Spinal cord (tissue), 9 donors: ENCODE measurements at regions not wholly inside any gene's neighbourhood (a gene's known extent, or its start where the extent isn't known, plus 50 kb on each side); places are given as distances from the start of the nearest gene placed in this dataset.
"Not testable (repeated sequence)": the region's sequence is repeated elsewhere in the genome, so short reads cannot be mapped to it uniquely, and the experiment has no call there.

Experiments
- DNase-seq, 6 donors: peaks; one replicate each; pipeline versions ENCODE4 v3.0.0 to v3.0.0-alpha.2; 2013 to 2015; ENCODE audit warnings: low spot score in 6 of 6, low read depth in 4 of 6
- H3K27ac ChIP-seq: one replicate; pipeline ENCODE4 v1.5.1; 2013; ENCODE audit warnings: low read depth, low read length, control low read depth
- H3K27me3 ChIP-seq: one replicate; pipeline ENCODE4 v1.6.1; 2013; ENCODE audit warnings: low read length; ENCODE audit not compliant: control insufficient read depth, insufficient read depth
- H3K36me3 ChIP-seq: one replicate; pipeline ENCODE4 v1.6.1; 2013; ENCODE audit warnings: low read length; ENCODE audit not compliant: control insufficient read depth, insufficient read depth
- H3K4me1 ChIP-seq: one replicate; pipeline ENCODE4 v1.6.1; 2013; ENCODE audit warnings: low read length; ENCODE audit not compliant: control insufficient read depth, insufficient read depth
- H3K4me3 ChIP-seq: one replicate; pipeline ENCODE4 v1.5.1; 2013; ENCODE audit warnings: low read depth, low read length, control low read depth
- H3K9me3 ChIP-seq: one replicate; pipeline ENCODE4 v1.6.1; 2013; ENCODE audit warnings: low read length; ENCODE audit not compliant: control insufficient read depth, insufficient read depth
- WGBS: methylation state at CpG from one replicate; pipeline ENCODE4 v1.1.5; 2013; ENCODE audit warnings: missing lambda C conversion rate; ENCODE audit not compliant: insufficient coverage; 5-methylcytosine and 5-hydroxymethylcytosine counted together
- donor health status: healthy.

DNA sequence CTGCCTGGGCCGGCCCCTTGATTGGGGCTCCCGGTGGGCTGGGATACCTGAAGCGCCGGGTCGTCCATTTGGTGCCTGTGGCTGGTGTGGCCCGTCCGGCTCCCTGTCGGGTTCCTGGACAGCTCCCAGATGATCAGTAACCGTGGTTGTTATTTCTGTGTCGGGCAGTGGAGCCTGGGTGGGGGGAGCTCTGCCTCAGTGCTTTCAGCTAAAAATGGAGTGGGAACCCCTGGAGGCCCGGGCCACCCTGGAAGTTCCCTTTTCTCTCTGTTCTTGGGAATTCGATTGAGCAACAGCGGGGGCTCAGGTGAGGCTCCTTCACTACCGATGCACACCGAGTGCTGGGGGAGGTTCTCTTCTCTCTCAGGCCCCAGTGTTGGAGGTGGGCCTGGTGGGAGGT, 197.4 kb downstream of the TMEM121 start:
- H3K36me3 ChIP-seq, H3K27ac ChIP-seq, H3K27me3 ChIP-seq, H3K9me3 ChIP-seq, H3K4me1 ChIP-seq, H3K4me3 ChIP-seq, DNase-seq: not testable (repeated sequence)
- 77% methylated on average over 14 of the region's 15 CpGs for WGBS

DNA sequence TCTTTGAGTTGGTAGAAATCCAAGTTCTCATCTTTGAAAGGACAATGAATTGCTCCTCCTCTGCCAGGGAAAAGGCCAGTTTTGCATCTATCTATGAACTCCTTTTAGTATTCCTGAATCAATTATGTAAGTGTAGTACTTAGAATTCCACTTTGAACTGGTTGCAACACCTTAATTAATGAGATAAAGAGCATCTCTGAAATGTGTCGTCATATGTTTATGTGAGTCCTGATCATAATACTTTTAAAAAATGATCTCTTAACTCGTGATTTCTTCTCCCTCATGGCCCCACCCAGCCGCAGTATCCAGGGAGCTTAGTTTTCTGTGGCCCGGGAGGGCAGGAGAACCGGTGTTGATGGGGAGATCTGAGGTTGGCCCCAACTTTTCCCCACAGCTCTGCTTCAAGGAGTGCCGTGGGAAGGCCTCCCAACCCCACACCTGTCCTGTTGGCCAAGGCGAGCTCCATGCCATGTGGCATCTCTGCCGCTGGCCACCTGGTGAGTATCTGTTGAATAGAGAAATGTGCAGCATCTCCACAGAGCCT, 203.5 kb downstream of the TMEM121 start:
- not testable (repeated sequence) for H3K27ac ChIP-seq, H3K36me3 ChIP-seq, H3K9me3 ChIP-seq, H3K27me3 ChIP-seq, H3K4me1 ChIP-seq, DNase-seq, H3K4me3 ChIP-seq
- no CpG with 5 or more reads among the region's 8 CpGs for WGBS

DNA sequence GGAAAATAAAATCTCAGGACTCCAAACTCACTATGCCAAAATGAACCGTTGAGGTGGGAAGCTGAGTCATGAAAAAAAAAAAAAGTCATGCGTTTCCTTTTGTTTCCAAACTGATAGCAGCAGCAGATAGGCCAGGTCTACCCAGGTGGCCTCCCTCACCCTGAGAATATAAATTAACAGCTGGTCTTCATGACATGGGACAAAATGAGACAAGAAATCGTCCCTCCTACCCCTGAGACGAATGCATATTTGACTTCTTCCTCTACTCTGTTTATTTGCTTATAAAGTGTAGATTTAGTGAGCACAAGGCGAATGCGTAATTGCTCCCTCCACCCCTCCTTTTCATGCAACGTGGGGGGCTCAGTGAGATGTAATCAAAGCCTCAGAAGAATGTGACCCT, 204.3 kb downstream of the TMEM121 start:
- no CpG with 5 or more reads among the region's 7 CpGs for WGBS
- DNase-seq, H3K27me3 ChIP-seq, H3K36me3 ChIP-seq, H3K9me3 ChIP-seq, H3K4me3 ChIP-seq, H3K4me1 ChIP-seq, H3K27ac ChIP-seq: not testable (repeated sequence)

DNA sequence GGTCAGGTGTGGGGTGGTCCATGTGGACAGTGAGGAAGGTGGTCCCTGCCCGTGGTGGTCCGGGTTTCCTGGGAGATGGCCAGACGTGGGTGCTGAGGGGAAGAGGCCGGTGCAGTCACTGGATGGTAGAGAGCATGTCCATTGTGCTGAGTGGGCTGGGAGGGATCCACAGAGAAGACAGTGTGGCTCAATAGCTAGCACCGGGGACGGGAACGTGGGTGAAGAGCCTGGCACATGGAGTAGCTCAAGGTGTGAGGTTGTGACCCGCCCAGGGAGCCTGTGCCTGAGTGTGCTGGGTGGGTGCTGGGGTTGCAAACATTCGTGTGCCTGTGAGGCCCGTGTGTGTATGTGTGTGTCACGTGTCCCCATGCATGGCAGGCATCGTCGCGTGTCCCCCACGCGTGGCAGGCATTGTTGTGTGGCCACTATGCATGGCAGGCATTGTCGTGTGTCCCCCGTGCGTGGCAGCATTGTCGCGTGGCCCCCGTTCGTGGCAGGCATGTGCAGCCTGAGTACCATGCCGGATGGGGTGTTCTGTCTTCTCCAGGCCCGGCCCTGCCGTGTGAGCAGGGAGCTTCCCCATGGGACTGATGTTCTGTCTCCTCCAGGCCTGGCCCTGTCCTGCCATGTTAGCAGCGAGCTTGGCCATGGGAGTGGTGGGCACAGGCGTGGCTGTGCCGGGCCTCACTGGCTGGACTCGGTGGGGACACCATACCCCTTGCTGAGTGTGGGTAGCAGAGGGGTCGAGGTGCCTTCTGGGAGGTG, 205.0 kb downstream of the TMEM121 start:
- 79% methylated on average over 26 of the region's 31 CpGs for WGBS
- H3K9me3 ChIP-seq, H3K4me3 ChIP-seq, H3K4me1 ChIP-seq, DNase-seq, H3K36me3 ChIP-seq, H3K27ac ChIP-seq, H3K27me3 ChIP-seq: not testable (repeated sequence)

DNA sequence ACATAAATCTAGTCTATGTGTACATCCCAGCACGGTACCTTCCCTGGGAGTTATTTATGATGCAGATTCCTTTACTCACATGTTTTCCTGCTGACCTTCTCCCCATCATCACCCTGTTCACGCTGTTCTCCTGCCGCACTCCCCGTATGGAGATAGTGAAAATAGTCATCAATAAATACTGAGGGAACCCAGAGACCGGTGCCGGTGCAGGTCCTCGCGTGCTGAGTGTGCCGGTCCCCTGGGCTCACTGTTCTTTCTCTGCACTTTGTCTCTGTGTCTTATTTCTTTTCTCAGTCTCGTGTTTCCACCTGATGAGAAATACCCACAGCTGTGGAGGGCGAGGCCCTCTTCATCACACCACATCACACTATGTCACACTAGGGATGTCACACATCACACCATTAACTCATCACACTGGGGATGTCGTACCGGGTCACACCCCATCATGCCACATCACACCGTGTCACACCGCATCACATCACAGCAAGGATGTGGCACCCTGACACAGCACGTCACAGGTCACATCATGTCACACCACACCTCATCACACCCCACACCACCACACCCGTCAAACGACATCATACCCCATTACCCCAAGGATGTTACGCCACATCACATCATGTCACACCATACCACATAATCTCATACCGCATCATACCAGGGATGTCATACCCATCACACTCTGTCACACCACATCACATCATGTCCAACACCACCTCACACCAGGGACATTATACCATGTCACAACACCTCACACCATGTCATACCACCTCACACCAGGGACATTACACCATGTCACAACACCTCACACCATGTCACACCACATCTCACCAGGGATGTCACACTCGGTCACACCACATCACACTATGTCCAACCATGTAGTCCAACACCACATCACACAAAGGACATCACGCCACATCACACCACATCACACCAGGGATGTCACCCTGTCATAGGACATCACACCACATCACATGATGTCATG, 207.0 kb downstream of the TMEM121 start:
- H3K36me3 ChIP-seq, result no peaks in the 10 kb centered on the region
- no peaks in the 10 kb centered on the region for H3K4me1 ChIP-seq
- H3K27me3 ChIP-seq, result no peaks in the 10 kb centered on the region
- no peak for DNase-seq
- WGBS, result 90% methylated on average over 18 of the region's 22 CpGs
- no peaks in the 10 kb centered on the region for H3K9me3 ChIP-seq
- no peak overlapping the region for H3K4me3 ChIP-seq
- no peak overlapping the region for H3K27ac ChIP-seq

DNA sequence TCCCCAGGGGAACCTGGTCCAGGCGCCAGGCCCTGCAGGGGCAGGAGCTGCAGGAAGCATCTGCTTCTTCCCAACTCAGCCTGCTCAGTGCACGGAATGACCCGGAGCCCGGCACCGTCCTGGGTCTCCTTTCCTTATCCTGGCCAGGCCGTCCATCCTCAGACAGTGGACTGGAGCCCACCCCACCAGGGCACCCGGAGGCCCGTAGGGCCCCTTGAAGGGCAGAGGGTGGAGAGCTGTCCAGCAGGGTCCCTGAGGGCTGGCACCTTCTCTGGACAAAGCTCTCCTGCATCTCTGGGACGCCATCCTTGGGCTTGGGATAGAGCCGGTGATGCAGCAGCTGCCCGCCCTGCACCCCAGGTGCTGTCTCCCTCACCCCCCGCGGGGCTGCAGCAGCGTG, 207.9 kb downstream of the TMEM121 start:
- H3K27me3 ChIP-seq, H3K4me3 ChIP-seq, H3K36me3 ChIP-seq, H3K27ac ChIP-seq, H3K9me3 ChIP-seq, DNase-seq, H3K4me1 ChIP-seq: not testable (repeated sequence)
- WGBS, result 79% methylated on average over 3 of the region's 14 CpGs

DNA sequence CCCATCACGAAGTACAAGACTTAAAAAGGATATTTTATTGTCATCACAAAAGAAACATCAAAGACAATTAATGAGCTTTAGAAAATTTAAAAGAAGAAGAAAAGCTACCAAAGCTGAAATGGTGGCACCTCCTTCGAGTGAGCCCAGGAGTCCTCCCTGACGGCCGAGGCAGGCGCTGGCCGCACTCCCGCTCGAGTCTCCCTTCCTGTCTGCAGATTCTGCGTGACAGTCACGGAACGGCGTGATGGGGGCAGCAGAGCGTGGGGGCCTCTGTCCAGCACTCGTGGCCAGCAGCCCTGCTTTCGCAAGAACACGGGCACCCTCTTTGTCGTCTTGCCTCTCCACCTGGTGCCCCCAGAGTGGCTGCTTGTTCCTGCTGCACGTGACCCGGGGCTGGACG, 209.9 kb downstream of the TMEM121 start:
- not testable (repeated sequence) for H3K4me3 ChIP-seq, H3K36me3 ChIP-seq, DNase-seq, H3K27ac ChIP-seq, H3K27me3 ChIP-seq, H3K4me1 ChIP-seq, H3K9me3 ChIP-seq
- no CpG with 5 or more reads among the region's 20 CpGs for WGBS

DNA sequence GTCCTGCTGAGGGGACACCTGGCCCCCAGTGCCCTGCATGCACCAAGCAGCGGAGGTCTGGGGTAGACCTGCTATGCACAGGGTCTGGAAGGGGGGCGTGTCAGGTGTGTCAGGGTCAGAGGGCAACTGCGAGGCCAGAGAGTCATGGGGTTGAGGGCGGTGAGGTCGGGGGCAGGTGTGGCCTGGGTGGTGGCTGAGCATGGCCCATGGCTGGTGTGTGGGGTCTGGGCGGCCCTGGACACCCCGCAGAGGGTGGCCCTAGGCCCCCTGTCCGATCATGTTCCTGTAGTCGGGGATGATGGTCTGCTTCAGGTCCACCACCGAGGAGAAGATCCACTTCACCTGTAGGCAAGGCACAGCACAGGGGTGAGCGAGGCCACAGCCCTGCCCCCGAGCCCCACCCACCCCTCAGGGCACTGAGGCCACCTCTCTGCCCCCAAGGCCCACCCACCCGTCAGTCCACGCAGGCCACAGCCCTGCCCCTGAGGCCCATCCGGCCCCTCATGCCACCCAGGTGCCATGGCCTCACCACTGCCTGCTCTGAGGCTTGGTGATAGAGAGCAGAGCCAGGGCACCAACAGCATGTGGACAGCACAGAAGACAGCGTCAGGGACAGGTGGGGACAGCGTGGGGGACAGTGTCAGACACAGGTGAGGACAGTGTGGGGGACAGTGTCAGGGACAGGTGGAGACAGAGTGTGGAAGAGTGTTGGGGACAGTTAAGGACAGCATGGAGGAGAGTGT, 211.3 kb downstream of the TMEM121 start:
- Histone ChIP-seq H3K36me3 (no peaks in the 10 kb centered on the region), H3K27me3 (no peaks in the 10 kb centered on the region), H3K4me1 (no peaks in the 10 kb centered on the region), H3K9me3 (no peaks in the 10 kb centered on the region), H3K27ac (no peak overlapping the region), H3K4me3 (no peak overlapping the region)
- WGBS, result 83% methylated on average over 6 of the region's 17 CpGs
- no peak for DNase-seq

DNA sequence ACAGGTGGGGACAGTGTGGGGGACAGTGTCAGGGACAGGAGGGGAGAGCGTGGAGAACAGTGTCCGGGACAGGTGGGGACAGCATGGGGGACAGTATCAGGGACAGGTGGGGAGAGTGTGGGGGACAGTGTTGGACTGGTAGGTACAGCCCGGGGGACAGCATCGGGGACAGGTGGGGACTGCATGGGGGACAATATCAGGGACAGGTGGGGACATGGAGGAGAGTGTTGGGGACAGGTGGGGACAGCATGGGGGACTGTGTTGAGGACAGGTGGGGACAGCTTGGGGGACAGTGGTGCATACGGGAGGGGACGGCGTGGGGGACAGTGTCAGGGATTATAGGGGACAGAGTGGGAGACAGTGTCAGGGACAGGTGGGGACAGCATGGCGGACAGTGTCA, 212.3 kb downstream of the TMEM121 start:
- WGBS, result 84% methylated on average over 8 of the region's 8 CpGs
- DNase-seq, result no peak
- no peaks in the 10 kb centered on the region for H3K4me1 ChIP-seq
- H3K4me3 ChIP-seq, result no peak overlapping the region
- no peak overlapping the region for H3K27ac ChIP-seq
- H3K27me3 ChIP-seq, result no peaks in the 10 kb centered on the region
- no peaks in the 10 kb centered on the region for H3K36me3 ChIP-seq
- H3K9me3 ChIP-seq, result no peaks in the 10 kb centered on the region
